HG03280 (cell line): ENCODE measurements at regions not wholly inside any gene's neighbourhood (a gene's known extent, or its start where the extent isn't known, plus 50 kb on each side); places are given as distances from the start of the nearest gene placed in this dataset.

Experiments used
- ATAC-seq: cut with Tn5 transposase; IDR thresholded peaks from one replicate; pipeline ENCODE4 v1.9.1; 2021; ENCODE audit warnings: mild to moderate bottlenecking, moderate library complexity; ENCODE audit not compliant: unreplicated experiment

GRCh38 chr2:75775311-75775823 is 64.7 kb upstream of the GCFC2 start:
- no peak for ATAC-seq

- ATAC-seq = no peak
Observed at GRCh38 chr2:75772908-75773630, 62.4 kb upstream of the GCFC2 start.

GRCh38 chr2:75765798-75766197 is 55.1 kb upstream of the GCFC2 start:
- no peak for ATAC-seq

- no peak for ATAC-seq
Observed at GRCh38 chr2:75764611-75765010, 53.9 kb upstream of the GCFC2 start.
